Adrenal gland (tissue), 9 donors: ENCODE measurements at regions not wholly inside any gene's neighbourhood (a gene's known extent, or its start where the extent isn't known, plus 50 kb on each side); places are given as distances from the start of the nearest gene placed in this dataset.

Experiments used
- DNase-seq, 7 donors: peaks; one replicate each; pipeline ENCODE4 v3.0.0-alpha.2; 2019 to 2020
- H3K27ac ChIP-seq, 5 donors: fragments of 200-600 bp; sonication (generic) in 4 of 5; 1 replicate in 3 of 5; 2 replicates in 2 of 5; pipeline versions ENCODE4 v1.5.1 to v1.8.0; 2016 to 2020; ENCODE audit warnings: mild to moderate bottlenecking in 1 of 5
- H3K27me3 ChIP-seq: fragments of 200-600 bp; 2 replicates; pipeline ENCODE4 v1.8.0; 2021
- H3K36me3 ChIP-seq, 2 donors: fragments of 200-600 bp; replicated peaks in 1 of 2; 1 replicate in 1 of 2; 2 replicates in 1 of 2; pipeline versions ENCODE4 v1.5.1 to v1.8.0; 2018 to 2022
- H3K4me1 ChIP-seq, 2 donors: fragments of 200-600 bp; replicated peaks in 1 of 2; 1 replicate in 1 of 2; 2 replicates in 1 of 2; pipeline versions ENCODE4 v1.5.1 to v1.8.0; 2018 to 2021
- H3K4me3 ChIP-seq, 4 donors: fragments of 200-600 bp; sonication (generic) in 3 of 4; one replicate each; pipeline ENCODE4 v1.5.1; 2016 to 2018
- H3K9me3 ChIP-seq, 3 donors: fragments of 200-600 bp; sonication (generic) in 1 of 3; replicated peaks in 1 of 3; 1 replicate in 2 of 3; 2 replicates in 1 of 3; pipeline versions ENCODE4 v1.5.1 to v1.8.0; 2016 to 2021
- CTCF ChIP-seq, 6 experiments: fragments of 450-650 bp in 4 of 6; fragments of 200-600 bp in 2 of 6; sonication (generic) in 1 of 6; IDR thresholded peaks; 1 replicate in 5 of 6; 2 replicates in 1 of 6; pipeline versions ENCODE4 v1.5.1 to v1.8.0; 2016 to 2021; ENCODE audit warnings: antibody characterized with exemption in 6 of 6, mild to moderate bottlenecking in 2 of 6, moderate library complexity in 1 of 6
- POLR2A ChIP-seq, 2 donors: fragments of 450-650 bp; IDR thresholded peaks; one replicate each; pipeline ENCODE4 v1.6.1; 2017; ENCODE audit warnings: antibody characterized with exemption in 2 of 2, mild to moderate bottlenecking in 2 of 2, moderate library complexity in 1 of 2
- WGBS, 4 donors: extraction: QIAGEN DNeasy Blood & Tissue Kit in 2 of 4; methylation state at CpG; one replicate each; pipeline versions ENCODE4 v1.1.5 to v1.1.7; 2013 to 2017; 5-methylcytosine and 5-hydroxymethylcytosine counted together
- intact Hi-C, 2 donors: fragments of 100-400 bp; cut with DNase I; formaldehyde crosslinking; loops; one replicate each; pipeline versions ENCODE4 v1.14.1 to v1.15.0; 2022 to 2023
- donor health status: healthy with polysubstance abuse.
- donor health status: Bipolar disorder and iron deficiency.
- donor health status: DM: yes; HTN: yes; CAD: no.
- donor health status: DM: no; HTN: no; CAD: no.
- donor health status: DM: no; HTN: no; CAD: no.

- Histone ChIP-seq H3K36me3 (no peaks in the 10 kb centered on the region), H3K4me1 (no peaks in the 10 kb centered on the region), H3K27ac (no peak overlapping the region), H3K9me3 (no peaks in the 10 kb centered on the region), H3K27me3 (no peaks in the 10 kb centered on the region), H3K4me3 (no peak overlapping the region)
- WGBS, 4 donors = 82 to 91% (median 87%) methylated on average over 4 of the region's 4 CpGs
- DNase-seq = no peak
- intact Hi-C loops = no loop called here
- TF ChIP-seq CTCF (IDR thresholded peaks at IDR 0.05) (no peak), POLR2A (IDR thresholded peaks at IDR 0.05) (no peak)
Observed at GRCh38 chr2:116717832-116718231, 1096.7 kb upstream of the DDX18 start.

GRCh38 chr2:116718451-116718850 lies 1096.0 kb upstream of the DDX18 start:
- H3K4me3 ChIP-seq = no peak overlapping the region
- H3K36me3 ChIP-seq = no peaks in the 10 kb centered on the region
- no peak for DNase-seq
- no peaks in the 10 kb centered on the region for H3K4me1 ChIP-seq
- TF ChIP-seq CTCF (IDR thresholded peaks at IDR 0.05) (no peak), POLR2A (IDR thresholded peaks at IDR 0.05) (no peak)
- no peaks in the 10 kb centered on the region for H3K27me3 ChIP-seq
- WGBS, 4 donors = 80 to 89% (median 87%) methylated on average over 4 of the region's 4 CpGs
- H3K9me3 ChIP-seq = no peaks in the 10 kb centered on the region
- H3K27ac ChIP-seq = no peak overlapping the region
- intact Hi-C loops = no loop called here

GRCh38 chr2:116719836-116720235 lies 1094.7 kb upstream of the DDX18 start:
- Histone ChIP-seq H3K4me3 (no peak overlapping the region), H3K36me3 (no peaks in the 10 kb centered on the region), H3K27ac (no peak overlapping the region), H3K27me3 (no peaks in the 10 kb centered on the region), H3K4me1 (no peaks in the 10 kb centered on the region), H3K9me3 (no peaks in the 10 kb centered on the region)
- 40 to 65% (median 46%) methylated on average over 2 of the region's 2 CpGs for WGBS, 4 donors
- peak in 3 of 7 donors; percentile 4 to 57 (median 29) for DNase-seq
- no peak for TF ChIP-seq CTCF (IDR thresholded peaks at IDR 0.05)
- TF ChIP-seq POLR2A (IDR thresholded peaks at IDR 0.05) = no peak
- intact Hi-C loops = no loop called here

- Histone ChIP-seq H3K4me1 (no peaks in the 10 kb centered on the region), H3K27ac (no peak overlapping the region), H3K9me3 (no peaks in the 10 kb centered on the region), H3K27me3 (no peaks in the 10 kb centered on the region), H3K4me3 (no peak overlapping the region), H3K36me3 (no peaks in the 10 kb centered on the region)
- TF ChIP-seq POLR2A (IDR thresholded peaks at IDR 0.05) = no peak
- TF ChIP-seq CTCF (IDR thresholded peaks at IDR 0.05) = no peak
- 51 to 63% (median 54%) methylated on average over 1 of the region's 1 CpG for WGBS, 4 donors
- intact Hi-C loops = no loop called here
- no peak for DNase-seq
Observed at GRCh38 chr2:116724550-116724949, 1089.9 kb upstream of the DDX18 start.
